Fibroblast of pulmonary artery (primary cell): ENCODE measurements at regions not wholly inside any gene's neighbourhood (a gene's known extent, or its start where the extent isn't known, plus 50 kb on each side); places are given as distances from the start of the nearest gene placed in this dataset.
"Not testable (repeated sequence)": the region's sequence is repeated elsewhere in the genome, so short reads cannot be mapped to it uniquely, and the experiment has no call there.

Experiments used
- DNase-seq: peaks from one replicate; pipeline ENCODE4 v3.0.0-alpha.2; 2010; ENCODE audit warnings: low read depth
- H3K4me3 ChIP-seq: replicated peaks from 2 replicates; pipeline ENCODE4 v1.5.1; 2011; ENCODE audit warnings: low read depth, mild to moderate bottlenecking, control low read depth, low read length, moderate library complexity
- CTCF ChIP-seq: IDR thresholded peaks from 2 replicates; pipeline ENCODE4 v1.5.1; 2011; ENCODE audit warnings: mild to moderate bottlenecking, control low read depth, low read length, inconsistent platforms; ENCODE audit errors: missing control alignments

- H3K4me3 ChIP-seq = no peak overlapping the region
- TF ChIP-seq CTCF = no peak
- DNase-seq = peak; percentile 54
These were observed 181.9 kb upstream of the HMHB1 start for GRCh38 chr5:143629871-143630659.

GRCh38 chr5:143625048-143625447, 186.9 kb upstream of the HMHB1 start:
- DNase-seq = not testable (repeated sequence)

GRCh38 chr5:143624465-143624864, 187.5 kb upstream of the HMHB1 start:
- no peak for TF ChIP-seq CTCF

More at GRCh38 chr5:143625048-143625447, 186.9 kb upstream of the HMHB1 start:
- H3K4me3 ChIP-seq = not testable (repeated sequence)

GRCh38 chr5:143619040-143619439, 192.9 kb upstream of the HMHB1 start:
- no peak for TF ChIP-seq CTCF
- no peak for DNase-seq
- no peak overlapping the region for H3K4me3 ChIP-seq

More at GRCh38 chr5:143624465-143624864, 187.5 kb upstream of the HMHB1 start:
- H3K4me3 ChIP-seq = no peak overlapping the region
- DNase-seq = no peak

GRCh38 chr5:143618141-143618540, 193.8 kb upstream of the HMHB1 start:
- H3K4me3 ChIP-seq = no peak overlapping the region
- no peak for DNase-seq
- TF ChIP-seq CTCF = no peak

- no peak for DNase-seq
- TF ChIP-seq CTCF = no peak
- no peak overlapping the region for H3K4me3 ChIP-seq
These were observed 197.1 kb upstream of the HMHB1 start for GRCh38 chr5:143614831-143615230.

- TF ChIP-seq CTCF = no peak
- no peak overlapping the region for H3K4me3 ChIP-seq
- DNase-seq = no peak
These were observed 198.6 kb upstream of the HMHB1 start for GRCh38 chr5:143613329-143613728.
